Type B pancreatic cell (in vitro differentiated cells): ENCODE measurements at regions not wholly inside any gene's neighbourhood (a gene's known extent, or its start where the extent isn't known, plus 50 kb on each side); places are given as distances from the start of the nearest gene placed in this dataset.

Source experiments
- DNase-seq: peaks from one replicate; pipeline ENCODE4 v3.0.0; 2021; ENCODE audit warnings: mixed read lengths; ENCODE audit not compliant: unreplicated experiment; ENCODE audit errors: extremely low spot score
- H3K27ac Mint-ChIP-seq: 2 replicates; pipeline ENCODE4 v1.8.0; 2021; ENCODE audit warnings: mild to moderate bottlenecking, mixed read lengths
- H3K27me3 Mint-ChIP-seq: 2 replicates; pipeline ENCODE4 v1.8.0; 2021; ENCODE audit warnings: mixed read lengths
- H3K36me3 Mint-ChIP-seq: 2 replicates; pipeline ENCODE4 v1.8.0; 2021; ENCODE audit warnings: mixed read lengths
- H3K4me1 Mint-ChIP-seq: one replicate; pipeline ENCODE4 v1.8.0; 2021; ENCODE audit warnings: mixed read lengths; ENCODE audit not compliant: unreplicated experiment
- H3K4me3 Mint-ChIP-seq: 2 replicates; pipeline ENCODE4 v1.8.0; 2021; ENCODE audit warnings: mild to moderate bottlenecking, mixed read lengths
- H3K9me3 Mint-ChIP-seq: 2 replicates; pipeline ENCODE4 v1.8.0; 2021; ENCODE audit warnings: mixed read lengths
- CTCF ChIP-seq: fragments of 200-600 bp; sonication (generic); conservative IDR thresholded peaks from 2 replicates; pipeline ENCODE4 v1.5.0; 2021; ENCODE audit warnings: antibody characterized with exemption, mild to moderate bottlenecking

GRCh38 chr10:44771233-44771995, 139.7 kb upstream of the TMEM72 start:
- no peaks in the 10 kb centered on the region for H3K36me3 Mint-ChIP-seq
- no peak overlapping the region for H3K27ac Mint-ChIP-seq
- H3K4me1 Mint-ChIP-seq = peaks cover 3% of the 10 kb centered on the region
- no peaks in the 10 kb centered on the region for H3K9me3 Mint-ChIP-seq
- peaks cover 8% of the 10 kb centered on the region for H3K27me3 Mint-ChIP-seq
- no peak overlapping the region for H3K4me3 Mint-ChIP-seq
- TF ChIP-seq CTCF = no peak
- DNase-seq = no peak

- no peak for DNase-seq
- Mint-ChIP-seq H3K27me3 (no peaks in the 10 kb centered on the region), H3K27ac (no peak overlapping the region), H3K4me1 (peaks cover 3% of the 10 kb centered on the region), H3K4me3 (no peak overlapping the region), H3K9me3 (no peaks in the 10 kb centered on the region), H3K36me3 (no peaks in the 10 kb centered on the region)
- TF ChIP-seq CTCF = no peak
Measured at GRCh38 chr10:44773565-44773964, 137.6 kb upstream of the TMEM72 start.

- Mint-ChIP-seq H3K27me3 (no peaks in the 10 kb centered on the region), H3K36me3 (no peaks in the 10 kb centered on the region), H3K4me1 (peaks cover 3% of the 10 kb centered on the region), H3K4me3 (no peak overlapping the region), H3K9me3 (no peaks in the 10 kb centered on the region), H3K27ac (no peak overlapping the region)
- no peak for DNase-seq
- no peak for TF ChIP-seq CTCF
Measured at GRCh38 chr10:44774676-44775401, 136.3 kb upstream of the TMEM72 start.

- H3K9me3 Mint-ChIP-seq = no peaks in the 10 kb centered on the region
- no peaks in the 10 kb centered on the region for H3K36me3 Mint-ChIP-seq
- no peak for TF ChIP-seq CTCF
- H3K27ac Mint-ChIP-seq = no peak overlapping the region
- no peak overlapping the region for H3K4me3 Mint-ChIP-seq
- peaks cover 3% of the 10 kb centered on the region for H3K4me1 Mint-ChIP-seq
- no peak for DNase-seq
- no peaks in the 10 kb centered on the region for H3K27me3 Mint-ChIP-seq
Measured at GRCh38 chr10:44775402-44775741, 135.8 kb upstream of the TMEM72 start.

DNA sequence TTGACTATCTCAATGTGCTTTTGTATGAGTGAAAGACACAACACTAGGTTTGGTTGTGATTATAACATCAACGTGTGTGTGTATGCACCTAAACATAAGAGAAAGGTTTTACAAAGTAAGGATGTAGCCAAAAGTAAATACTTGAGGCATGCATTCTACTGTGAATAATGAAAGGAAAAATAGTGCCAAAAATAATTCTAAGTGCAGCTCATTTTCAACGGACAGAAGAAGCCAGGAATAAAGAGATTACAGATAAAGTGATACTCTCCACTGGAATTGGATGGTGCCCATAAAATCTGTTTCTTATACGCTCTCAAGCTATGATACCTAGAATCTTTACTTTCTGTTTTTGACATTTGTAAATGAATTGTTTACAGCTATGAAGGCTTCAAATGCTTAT, 135.0 kb upstream of the TMEM72 start:
- Mint-ChIP-seq H3K9me3 (no peaks in the 10 kb centered on the region), H3K27me3 (no peaks in the 10 kb centered on the region), H3K4me3 (no peak overlapping the region), H3K4me1 (peaks cover 1% of the 10 kb centered on the region), H3K36me3 (no peaks in the 10 kb centered on the region), H3K27ac (no peak overlapping the region)
- no peak for TF ChIP-seq CTCF
- no peak for DNase-seq
